CD14-positive monocyte (primary cell): ENCODE measurements at regions not wholly inside any gene's neighbourhood (a gene's known extent, or its start where the extent isn't known, plus 50 kb on each side); places are given as distances from the start of the nearest gene placed in this dataset.

Experiments
- DNase-seq, 3 donors: peaks; one replicate each; pipeline ENCODE4 v3.0.0-alpha.2; 2011 to 2022
- H2AFZ ChIP-seq: 2 replicates; pipeline ENCODE4 v1.6.0; 2012; ENCODE audit warnings: mild to moderate bottlenecking, low read depth, low read length, inconsistent platforms; ENCODE audit not compliant: insufficient read depth, poor library complexity, severe bottlenecking
- H3K27ac ChIP-seq, 2 donors: 1 replicate in 1 of 2; 2 replicates in 1 of 2; pipeline ENCODE4 v1.5.1; 2012 to 2013; ENCODE audit warnings: low read length in 2 of 2, control low read depth in 1 of 2, inconsistent platforms in 1 of 2, low read depth in 1 of 2, mild to moderate bottlenecking in 1 of 2
- H3K27me3 ChIP-seq, 2 donors: one replicate each; pipeline versions ENCODE4 v1.6.0 to v1.6.1; 2011 to 2013; ENCODE audit warnings: low read length in 2 of 2; ENCODE audit not compliant: control insufficient read depth in 2 of 2, insufficient read depth in 2 of 2
- H3K36me3 ChIP-seq, 2 donors: replicated peaks in 1 of 2; 1 replicate in 1 of 2; 2 replicates in 1 of 2; pipeline versions ENCODE4 v1.5.1 to v1.6.1; 2012 to 2013; ENCODE audit warnings: low read length in 2 of 2, control low read depth in 1 of 2, inconsistent platforms in 1 of 2, mild to moderate bottlenecking in 1 of 2; ENCODE audit not compliant: insufficient read depth in 2 of 2, control insufficient read depth in 1 of 2
- H3K4me1 ChIP-seq, 2 donors: 1 replicate in 1 of 2; 2 replicates in 1 of 2; pipeline versions ENCODE4 v1.5.1 to v1.6.1; 2012 to 2013; ENCODE audit warnings: low read length in 2 of 2, control low read depth in 1 of 2, inconsistent platforms in 1 of 2, mild to moderate bottlenecking in 1 of 2, moderate library complexity in 1 of 2; ENCODE audit not compliant: insufficient read depth in 2 of 2, control insufficient read depth in 1 of 2
- H3K4me2 ChIP-seq: replicated peaks from 2 replicates; pipeline ENCODE3; 2012; ENCODE audit warnings: low read length, moderate library complexity, mild to moderate bottlenecking; ENCODE audit not compliant: poor library complexity, severe bottlenecking; ENCODE audit errors: extremely low read depth
- H3K4me3 ChIP-seq, 3 experiments: fragments of 200-600 bp in 1 of 3; sonication (generic) in 1 of 3; replicated peaks in 1 of 3; 1 replicate in 2 of 3; 2 replicates in 1 of 3; pipeline ENCODE4 v1.5.1; 2011 to 2013; ENCODE audit warnings: low read length in 3 of 3, mild to moderate bottlenecking in 3 of 3, control low read depth in 2 of 3, low read depth in 2 of 3, inconsistent platforms in 1 of 3, moderate library complexity in 1 of 3
- H3K79me2 ChIP-seq: 2 replicates; pipeline ENCODE4 v1.6.0; 2012; ENCODE audit warnings: mild to moderate bottlenecking, control low read depth, inconsistent platforms, low read length, moderate library complexity; ENCODE audit not compliant: insufficient read depth
- H3K9ac ChIP-seq: 2 replicates; pipeline ENCODE4 v1.6.0; 2017; ENCODE audit warnings: low read length, mild to moderate bottlenecking; ENCODE audit not compliant: insufficient read depth, poor library complexity, severe bottlenecking
- H3K9me3 ChIP-seq, 2 donors: replicated peaks in 1 of 2; 1 replicate in 1 of 2; 2 replicates in 1 of 2; pipeline versions ENCODE4 v1.5.1 to v1.6.1; 2012 to 2013; ENCODE audit warnings: low read length in 2 of 2, control low read depth in 1 of 2; ENCODE audit not compliant: control insufficient read depth in 1 of 2, insufficient read depth in 1 of 2
- H4K20me1 ChIP-seq: 2 replicates; pipeline ENCODE4 v1.6.0; 2012; ENCODE audit warnings: mild to moderate bottlenecking, low read length, control low read depth, moderate library complexity; ENCODE audit not compliant: insufficient read depth
- H3K27ac Mint-ChIP-seq, 7 donors: one replicate each; pipeline ENCODE4 v1.8.0; 2020; ENCODE audit warnings: mild to moderate bottlenecking in 7 of 7, mixed read lengths in 7 of 7, moderate library complexity in 6 of 7, inconsistent platforms in 2 of 7
- H3K27me3 Mint-ChIP-seq, 3 donors: one replicate each; pipeline ENCODE4 v1.8.0; 2021 to 2022; ENCODE audit warnings: low read depth in 3 of 3, mild to moderate bottlenecking in 3 of 3, mixed read lengths in 3 of 3, moderate library complexity in 3 of 3, inconsistent platforms in 1 of 3
- H3K36me3 Mint-ChIP-seq, 2 donors: one replicate each; pipeline ENCODE4 v1.8.0; 2020; ENCODE audit warnings: mixed read lengths in 2 of 2, inconsistent platforms in 1 of 2, mild to moderate bottlenecking in 1 of 2
- H3K4me1 Mint-ChIP-seq: one replicate; pipeline ENCODE4 v1.8.0; 2020; ENCODE audit warnings: mild to moderate bottlenecking, mixed read lengths
- H3K4me3 Mint-ChIP-seq, 2 donors: one replicate each; pipeline ENCODE4 v1.8.0; 2020; ENCODE audit warnings: mild to moderate bottlenecking in 2 of 2, mixed read lengths in 2 of 2, moderate library complexity in 1 of 2
- H3K9me3 Mint-ChIP-seq, 7 donors: one replicate each; pipeline ENCODE4 v1.8.0; 2020 to 2022; ENCODE audit warnings: mixed read lengths in 7 of 7, mild to moderate bottlenecking in 6 of 7, moderate library complexity in 6 of 7, inconsistent platforms in 2 of 7
- CTCF ChIP-seq: fragments of 200-600 bp; IDR thresholded peaks from one replicate; pipeline ENCODE4 v1.8.0; 2022; ENCODE audit warnings: antibody characterized with exemption, mild to moderate bottlenecking
- WGBS: methylation state at CpG from one replicate; pipeline ENCODE4 v1.1.5; 2013; ENCODE audit warnings: missing lambda C conversion rate; ENCODE audit not compliant: insufficient coverage; 5-methylcytosine and 5-hydroxymethylcytosine counted together
- intact Hi-C, 2 donors: fragments of 100-400 bp; cut with micrococcal nuclease; formaldehyde crosslinking; loops; one replicate each; pipeline versions ENCODE4 v1.15.0 to v1.15.1; 2023

DNA sequence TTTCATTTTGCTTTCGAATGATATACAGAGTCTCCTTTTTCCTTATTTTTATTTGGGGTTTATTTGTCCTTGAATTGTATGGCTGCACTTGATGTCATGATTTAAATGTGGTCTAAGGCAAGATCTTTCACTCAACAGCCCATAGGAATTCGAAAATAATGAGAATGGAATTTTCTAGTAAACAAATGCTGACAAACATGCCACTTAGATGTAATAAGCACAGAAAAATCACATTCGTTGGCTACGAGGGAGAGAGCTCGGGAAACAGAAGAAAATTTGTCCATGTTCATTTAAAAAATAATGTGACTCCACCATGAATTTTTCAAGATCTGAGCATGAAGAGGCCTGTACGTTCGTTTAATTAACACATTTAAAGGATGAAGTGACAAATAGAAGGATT, 73.0 kb downstream of the BLID start:
- no peaks in the 10 kb centered on the region for H3K79me2 ChIP-seq
- WGBS, result no CpG with 5 or more reads among the region's 7 CpGs
- no peaks in the 10 kb centered on the region for H3K36me3 ChIP-seq
- no peak overlapping the region for H2AFZ ChIP-seq
- H3K4me1 ChIP-seq, result no peaks in the 10 kb centered on the region
- Mint-ChIP-seq H3K4me1 (no peaks in the 10 kb centered on the region), H3K9me3 (peaks cover 0 to 5% (median 0%) of the 10 kb centered on the region in 7 donors), H3K27ac (no peak overlapping the region), H3K36me3 (no peaks in the 10 kb centered on the region), H3K4me3 (no peak overlapping the region), H3K27me3 (peaks cover 0 to 6% (median 0%) of the 10 kb centered on the region in 3 donors)
- H3K4me3 ChIP-seq, result no peak overlapping the region
- DNase-seq, result no peak
- H3K27ac ChIP-seq, result no peak overlapping the region
- no peak overlapping the region for H3K9ac ChIP-seq
- H3K9me3 ChIP-seq, result no peaks in the 10 kb centered on the region
- no peak for TF ChIP-seq CTCF
- intact Hi-C loops, result no loop called here
- H4K20me1 ChIP-seq, result no peaks in the 10 kb centered on the region
- H3K27me3 ChIP-seq, result peaks cover 0 to 5% of the 10 kb centered on the region in 2 donors
- H3K4me2 ChIP-seq, result no peak overlapping the region

DNA sequence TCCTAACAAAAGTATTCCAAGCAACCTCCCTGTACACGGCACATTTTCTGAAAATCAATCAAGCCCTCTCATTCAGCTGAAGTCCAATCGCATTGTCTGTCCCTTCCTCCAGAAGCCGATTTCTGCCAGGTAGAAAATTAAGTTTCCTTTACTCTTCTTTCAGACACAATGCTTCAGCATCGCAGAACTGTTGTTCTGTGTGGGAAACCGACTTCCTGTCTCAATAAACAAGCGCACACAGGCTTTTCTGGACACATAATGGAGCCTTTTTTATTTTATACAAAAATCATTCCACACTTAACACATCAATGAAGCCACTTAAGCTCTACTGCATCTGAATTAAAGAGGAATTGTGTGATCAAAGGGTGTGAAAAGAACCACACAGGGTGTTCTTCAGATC, 75.6 kb downstream of the BLID start:
- Mint-ChIP-seq H3K36me3 (no peaks in the 10 kb centered on the region), H3K4me1 (no peaks in the 10 kb centered on the region), H3K9me3 (no peaks in the 10 kb centered on the region), H3K4me3 (no peak overlapping the region), H3K27me3 (peaks cover 0 to 9% (median 0%) of the 10 kb centered on the region in 3 donors), H3K27ac (no peak overlapping the region)
- no peaks in the 10 kb centered on the region for H3K4me1 ChIP-seq
- H3K27ac ChIP-seq, result no peak overlapping the region
- no peak overlapping the region for H3K9ac ChIP-seq
- no peak for TF ChIP-seq CTCF
- no peak overlapping the region for H2AFZ ChIP-seq
- 60% methylated on average over 2 of the region's 6 CpGs for WGBS
- H4K20me1 ChIP-seq, result no peaks in the 10 kb centered on the region
- no peak overlapping the region for H3K4me3 ChIP-seq
- DNase-seq, result no peak
- no peak overlapping the region for H3K4me2 ChIP-seq
- no peaks in the 10 kb centered on the region for H3K79me2 ChIP-seq
- no peaks in the 10 kb centered on the region for H3K36me3 ChIP-seq
- intact Hi-C loops, result no loop called here
- no peaks in the 10 kb centered on the region for H3K9me3 ChIP-seq
- H3K27me3 ChIP-seq, result peaks cover 0 to 5% of the 10 kb centered on the region in 2 donors
